ENCODE measurements at regions not wholly inside any gene's neighbourhood (a gene's known extent, or its start where the extent isn't known, plus 50 kb on each side); places are given as distances from the start of the nearest gene placed in this dataset.

DNA sequence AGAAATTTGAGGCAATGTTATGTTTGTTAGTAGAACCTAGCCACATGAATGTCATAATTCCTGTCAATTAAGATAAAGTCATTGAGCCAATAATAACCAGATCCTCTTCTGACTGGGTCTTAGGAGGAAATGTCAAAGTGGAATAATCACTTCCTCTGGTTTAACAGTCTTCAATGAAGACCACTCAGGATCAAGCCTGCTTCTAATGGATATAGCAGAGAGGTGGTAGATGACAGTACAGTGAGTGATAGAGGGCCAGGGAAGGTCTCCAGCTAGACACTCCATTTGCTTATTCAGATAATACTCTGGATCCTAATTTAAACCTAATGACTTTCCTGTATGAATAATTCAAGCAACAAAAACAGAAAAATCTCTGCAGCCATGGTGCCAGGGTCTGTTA, 474.2 kb downstream of the DNAH5 start:
- TF ChIP-seq CTCF (IDR thresholded peaks at IDR 0.05; ENCODE audit: low read depth, low read length, missing control alignments) = no peak
- no peak overlapping the region for H3K4me3 ChIP-seq (replicated peaks; ENCODE audit: low read depth, low read length)
- no peak for DNase-seq (ENCODE audit: extremely low read depth, low read depth)

DNA sequence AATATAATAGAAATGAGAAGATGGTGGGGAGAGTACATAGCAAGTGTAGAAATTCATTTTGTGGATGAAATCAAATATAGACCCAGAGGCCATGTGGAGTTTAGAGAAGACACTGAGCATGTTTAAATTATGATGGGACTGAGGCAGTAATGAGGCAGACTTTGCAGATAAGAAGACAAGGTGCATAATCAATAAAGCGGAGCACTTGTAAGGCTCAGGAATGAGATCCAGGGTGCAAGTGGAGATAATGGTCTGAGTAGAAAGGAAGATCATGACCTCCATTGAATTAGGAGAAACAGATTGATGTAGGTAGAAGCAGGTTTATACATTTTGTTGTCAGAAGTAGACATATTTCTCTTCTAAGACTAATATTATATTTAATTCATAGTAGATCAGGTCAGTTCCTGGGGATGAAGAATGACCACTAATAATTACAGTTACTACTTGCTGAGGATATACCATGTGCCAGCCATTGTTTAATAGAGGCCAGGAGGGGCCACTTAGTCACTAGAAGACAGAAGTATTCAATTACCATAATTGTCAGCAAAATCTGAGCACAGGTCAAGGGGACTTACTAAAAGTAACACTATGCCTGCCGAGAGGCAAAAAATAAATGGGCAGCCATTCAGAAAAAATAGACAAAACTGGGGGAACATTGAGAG, 479.8 kb downstream of the DNAH5 start:
- TF ChIP-seq CTCF (IDR thresholded peaks at IDR 0.05; ENCODE audit: low read depth, low read length, missing control alignments) = no peak
- no peak overlapping the region for H3K4me3 ChIP-seq (replicated peaks; ENCODE audit: low read depth, low read length)
- DNase-seq (ENCODE audit: extremely low read depth, low read depth) = no peak

GRCh38 chr5:13460587-13460986, 483.9 kb downstream of the DNAH5 start:
- no peak for DNase-seq (ENCODE audit: extremely low read depth, low read depth)
- TF ChIP-seq CTCF (IDR thresholded peaks at IDR 0.05; ENCODE audit: low read depth, low read length, missing control alignments) = no peak

DNA sequence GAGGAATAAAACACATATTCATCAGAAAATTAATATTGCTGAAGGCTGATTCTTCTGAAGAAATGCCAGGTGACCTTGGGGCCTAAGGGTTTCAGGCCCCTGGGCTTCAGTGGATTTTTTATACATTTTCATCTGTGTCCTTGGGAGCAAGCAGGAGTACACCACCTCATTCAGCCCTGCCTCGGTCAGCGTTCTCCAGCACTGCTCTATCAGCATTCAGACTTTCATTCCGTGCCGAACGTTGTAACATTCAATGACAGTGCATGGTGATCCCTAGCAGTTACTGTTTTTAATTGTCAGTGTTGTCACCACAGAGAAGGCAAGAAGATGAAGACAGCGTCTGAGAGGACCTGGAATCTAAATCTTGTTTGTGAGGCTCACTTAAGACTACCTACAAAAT, 490.4 kb downstream of the DNAH5 start:
- no peak for TF ChIP-seq CTCF (IDR thresholded peaks at IDR 0.05; ENCODE audit: low read depth, low read length, missing control alignments)
- no peak for DNase-seq (ENCODE audit: extremely low read depth, low read depth)
- H3K4me3 ChIP-seq (replicated peaks; ENCODE audit: low read depth, low read length) = no peak overlapping the region

More at GRCh38 chr5:13460587-13460986, 483.9 kb downstream of the DNAH5 start:
- H3K4me3 ChIP-seq (replicated peaks; ENCODE audit: low read depth, low read length) = no peak overlapping the region

GRCh38 chr5:13448843-13449242, 495.6 kb downstream of the DNAH5 start:
- DNase-seq (ENCODE audit: extremely low read depth, low read depth) = no peak
- TF ChIP-seq CTCF (IDR thresholded peaks at IDR 0.05; ENCODE audit: low read depth, low read length, missing control alignments) = no peak
- H3K4me3 ChIP-seq (replicated peaks; ENCODE audit: low read depth, low read length) = no peak overlapping the region

DNA sequence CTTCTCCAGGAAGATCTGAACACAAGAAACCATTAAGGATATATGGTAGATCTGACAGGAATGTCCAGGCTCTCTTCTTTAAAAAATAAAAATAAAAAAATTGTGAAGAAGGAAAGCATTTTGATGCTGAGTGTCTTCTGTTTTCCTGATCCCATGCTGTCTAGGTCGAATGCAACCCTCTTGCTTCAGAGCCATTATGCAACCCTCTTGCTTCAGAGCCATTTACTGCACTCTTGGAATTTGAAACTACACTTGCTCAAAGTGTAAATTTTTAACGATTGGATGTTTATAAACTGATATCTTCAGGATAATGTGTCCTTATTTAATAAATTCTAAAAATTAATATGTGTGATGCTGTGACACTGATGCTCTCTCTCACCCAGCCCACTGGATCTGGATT, 505.1 kb downstream of the DNAH5 start:
- no peak for DNase-seq (ENCODE audit: extremely low read depth, low read depth)
- TF ChIP-seq CTCF (IDR thresholded peaks at IDR 0.05; ENCODE audit: low read depth, low read length, missing control alignments) = no peak
- H3K4me3 ChIP-seq (replicated peaks; ENCODE audit: low read depth, low read length) = no peak overlapping the region
